Transverse colon (tissue), 4 donors: ENCODE measurements at regions not wholly inside any gene's neighbourhood (a gene's known extent, or its start where the extent isn't known, plus 50 kb on each side); places are given as distances from the start of the nearest gene placed in this dataset.
"Not testable (repeated sequence)": the region's sequence is repeated elsewhere in the genome, so short reads cannot be mapped to it uniquely, and the experiment has no call there.

Experiments
- CTCF ChIP-seq, 5 experiments: fragments of 200-600 bp in 3 of 5; fragments of 450-650 bp in 2 of 5; sonication (generic) in 3 of 5; IDR thresholded peaks; 1 replicate in 2 of 5; 2 replicates in 3 of 5; pipeline ENCODE4 v1.5.1; 2016 to 2017; ENCODE audit warnings: antibody characterized with exemption in 5 of 5, inconsistent platforms in 3 of 5, mild to moderate bottlenecking in 2 of 5, moderate library complexity in 1 of 5
- EP300 ChIP-seq: sonication (generic); formaldehyde crosslinking; IDR thresholded peaks from one replicate; pipeline ENCODE4 v1.6.1; 2017; ENCODE audit warnings: antibody characterized with exemption, low read depth
- POLR2A ChIP-seq: fragments of 450-650 bp; IDR thresholded peaks from one replicate; pipeline ENCODE4 v1.6.1; 2016; ENCODE audit warnings: antibody characterized with exemption, mild to moderate bottlenecking, moderate library complexity
- POLR2AphosphoS5 ChIP-seq, 3 donors: sonication (generic); formaldehyde crosslinking; IDR thresholded peaks; one replicate each; pipeline ENCODE4 v1.6.1; 2016; ENCODE audit warnings: antibody characterized with exemption in 3 of 3

DNA sequence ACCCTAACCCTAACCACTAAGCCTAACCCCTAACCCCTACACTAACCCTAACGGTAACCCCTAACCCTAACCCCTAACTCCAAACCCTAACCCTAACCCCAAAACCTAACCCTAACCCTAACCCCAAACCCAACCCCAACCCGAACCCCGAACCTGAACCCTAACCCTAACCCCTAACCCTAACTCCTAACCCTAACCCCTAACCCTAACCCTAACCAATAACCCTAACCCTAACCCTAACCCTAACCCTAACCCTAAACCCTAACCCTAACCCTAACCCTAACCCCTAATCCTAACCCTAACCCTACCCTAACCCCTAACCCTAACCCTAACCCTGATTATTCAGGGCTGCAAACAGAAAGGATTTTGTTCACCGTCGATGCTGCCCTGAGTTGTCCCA, 144.6 kb upstream of the DUSP22 start:
- not testable (repeated sequence) for TF ChIP-seq POLR2A; CTCF (IDR thresholded peaks at IDR 0.05); POLR2AphosphoS5 (IDR thresholded peaks at IDR 0.05); EP300
